ENCODE measurements at regions not wholly inside any gene's neighbourhood (a gene's known extent, or its start where the extent isn't known, plus 50 kb on each side); places are given as distances from the start of the nearest gene placed in this dataset.
"Not testable (repeated sequence)": the region's sequence is repeated elsewhere in the genome, so short reads cannot be mapped to it uniquely, and the experiment has no call there.

DNA sequence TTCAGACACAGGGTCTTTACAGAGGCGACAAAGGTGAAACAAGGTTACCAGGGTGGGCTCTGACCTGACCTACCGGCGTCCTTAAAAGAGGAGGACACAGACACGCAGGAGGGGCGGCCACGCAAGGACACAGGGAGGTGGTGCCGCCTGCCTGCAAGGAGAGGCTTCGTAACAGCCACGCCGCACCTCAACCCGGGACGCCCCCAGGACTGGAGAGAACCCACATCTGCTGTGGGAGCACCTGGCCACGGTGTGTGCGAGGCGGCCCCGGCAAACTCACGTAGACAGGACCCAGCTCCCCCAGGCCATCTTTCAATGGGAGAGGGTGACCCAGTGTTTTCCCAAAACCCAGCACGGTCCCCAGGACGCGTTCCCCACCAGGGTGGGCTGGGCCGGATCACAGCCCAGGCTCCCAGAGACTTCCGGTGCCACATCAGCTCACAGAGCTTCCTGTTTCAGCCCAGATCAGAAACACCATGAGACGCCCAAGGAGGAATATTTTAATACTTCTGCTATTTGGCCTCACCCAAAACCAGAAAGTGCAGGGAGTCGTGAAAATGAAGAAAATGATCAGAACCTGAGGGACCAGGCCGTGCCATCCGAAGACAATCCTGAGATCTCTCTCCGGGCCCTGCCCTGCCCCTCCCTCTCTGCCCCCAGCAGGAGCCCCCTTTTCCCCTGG is 5417.4 kb upstream of the TPTE start:
- DNase-seq (ENCODE audit: low spot score), result not testable (repeated sequence)

DNA sequence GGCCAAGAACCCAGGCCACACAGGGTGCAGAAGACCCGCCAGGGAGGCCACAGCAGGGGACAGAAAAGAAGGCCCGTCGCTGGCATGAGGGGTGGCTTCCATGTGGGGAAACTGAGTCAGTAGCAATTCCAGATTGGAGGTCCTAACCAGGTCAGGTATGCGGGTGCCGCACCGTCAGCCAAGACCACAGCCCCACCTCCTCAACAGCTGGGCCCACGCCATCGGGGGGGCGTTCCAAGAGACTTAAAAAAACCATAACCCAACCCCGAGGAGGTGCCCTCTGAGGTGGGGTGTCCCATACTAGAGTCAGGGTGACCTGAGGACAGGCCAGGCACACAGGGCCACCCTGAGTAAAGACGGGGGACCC is 5416.8 kb upstream of the TPTE start:
- DNase-seq (ENCODE audit: low spot score), result not testable (repeated sequence)

- not testable (repeated sequence) for DNase-seq (ENCODE audit: low spot score)
Measured at GRCh38 chr21:5105939-5106708, 5415.3 kb upstream of the TPTE start.

DNA sequence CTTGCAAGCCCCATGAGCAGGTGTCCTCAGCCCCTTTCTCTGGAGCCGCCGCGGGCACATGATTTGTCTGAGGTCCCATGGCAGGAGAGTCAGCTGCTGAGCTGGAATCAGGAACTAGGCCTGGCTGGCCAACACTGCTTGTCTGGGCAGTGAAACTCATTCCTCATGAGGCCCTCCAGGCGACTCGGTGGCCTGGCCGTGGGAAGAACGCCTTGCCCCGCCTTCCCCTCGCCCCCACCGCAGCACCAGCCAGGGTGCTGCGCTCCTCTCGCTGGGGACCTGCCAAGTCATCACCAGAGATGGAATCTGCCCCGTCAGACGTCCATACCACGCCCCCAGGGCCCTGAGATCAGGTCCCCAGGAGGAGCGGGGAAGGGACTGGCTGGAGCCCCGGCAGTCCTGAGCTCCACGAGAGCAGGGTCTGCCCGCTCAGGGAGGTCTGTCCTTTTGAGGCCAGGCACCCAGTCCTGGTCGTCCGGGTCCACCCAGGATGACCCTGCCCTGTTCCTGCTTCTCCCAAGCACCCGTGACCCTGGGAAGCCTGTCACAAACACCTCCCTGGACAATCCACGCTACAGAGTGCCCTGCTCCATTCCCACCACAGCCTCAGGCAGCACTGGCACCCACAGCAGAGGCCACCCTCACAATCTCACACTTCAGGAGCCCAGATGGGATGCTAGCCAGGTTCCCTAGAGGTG is 5414.5 kb upstream of the TPTE start:
- not testable (repeated sequence) for DNase-seq (ENCODE audit: low spot score)

GRCh38 chr21:5107637-5108036 is 5413.7 kb upstream of the TPTE start:
- not testable (repeated sequence) for DNase-seq (ENCODE audit: low spot score)

DNA sequence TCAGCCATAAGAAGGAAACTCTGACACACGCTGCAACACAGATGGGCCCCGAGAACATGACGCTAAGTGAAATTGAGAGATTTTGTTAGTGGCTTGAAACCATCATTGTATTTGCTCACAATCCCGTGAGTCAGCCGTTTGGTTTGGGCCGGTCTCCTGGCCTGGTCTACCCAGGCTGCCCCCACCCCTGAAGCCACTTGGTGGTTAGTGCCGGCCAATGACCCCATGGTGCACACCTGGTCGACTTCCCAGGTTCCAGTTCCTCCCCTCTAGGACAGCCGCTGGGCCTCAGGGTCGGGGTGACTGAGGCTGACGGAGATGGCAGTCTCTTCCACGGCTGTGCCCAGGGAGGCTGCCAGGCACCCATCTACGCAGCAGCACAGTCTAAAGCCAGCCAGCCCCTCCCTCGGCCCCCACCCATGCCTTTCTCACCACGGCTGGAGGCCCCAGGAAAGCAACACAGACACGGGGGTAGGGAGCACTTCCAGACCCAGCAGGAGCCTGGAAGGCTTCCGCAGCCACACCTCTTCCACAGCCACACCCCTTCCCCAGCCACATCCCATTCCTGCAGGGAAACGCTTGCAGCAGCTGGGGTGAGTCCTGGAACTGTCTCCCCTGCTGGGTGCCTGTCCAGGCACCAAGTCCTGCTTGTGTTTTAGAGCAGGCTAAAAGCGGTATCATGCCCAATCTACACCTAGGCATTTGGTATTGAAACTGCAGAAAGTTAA is 5413.2 kb upstream of the TPTE start:
- DNase-seq (ENCODE audit: low spot score), result not testable (repeated sequence)

DNA sequence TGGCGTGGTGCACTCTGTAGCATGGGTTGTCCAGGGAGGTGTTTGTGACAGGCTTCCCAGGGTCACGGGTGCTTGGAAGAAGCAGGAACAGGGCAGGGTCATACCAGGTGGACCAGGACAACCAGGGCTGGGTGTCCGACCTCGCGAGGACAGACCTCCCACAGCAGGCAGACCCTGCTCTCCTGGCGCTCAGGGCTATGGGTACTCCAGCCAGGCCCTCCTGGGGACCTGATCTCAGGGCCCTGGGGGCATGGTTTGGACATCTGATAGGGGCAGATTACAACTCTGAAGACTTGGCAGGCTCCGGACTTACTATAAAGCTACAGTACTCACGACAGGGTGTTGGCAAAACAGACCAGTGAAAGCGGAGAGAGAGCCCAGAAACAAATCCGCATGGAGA is 5410.2 kb upstream of the TPTE start:
- not testable (repeated sequence) for DNase-seq (ENCODE audit: low spot score)

DNA sequence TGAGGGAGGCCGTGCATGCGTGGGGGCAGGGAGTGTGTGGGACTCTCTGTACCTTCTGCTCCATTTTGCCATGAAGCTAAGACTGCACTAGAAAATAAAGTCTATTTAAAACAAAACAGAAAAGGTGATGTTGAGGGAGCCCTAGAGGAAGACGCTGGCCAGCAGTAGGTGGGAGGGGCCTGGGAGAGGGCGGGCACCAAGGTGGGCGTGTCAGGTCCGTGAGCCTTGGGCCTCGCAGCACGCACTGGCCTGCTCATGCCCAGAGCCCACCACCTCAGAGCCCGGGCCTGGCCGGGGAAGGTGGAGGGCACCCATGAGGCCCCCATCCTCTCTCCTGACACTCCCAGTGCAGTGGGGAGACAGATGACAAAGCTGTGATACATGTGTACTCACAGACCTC is 5408.3 kb upstream of the TPTE start:
- not testable (repeated sequence) for DNase-seq (ENCODE audit: low spot score)

- not testable (repeated sequence) for DNase-seq (ENCODE audit: low spot score)
Measured at GRCh38 chr21:5114468-5114867, 5406.9 kb upstream of the TPTE start.

DNA sequence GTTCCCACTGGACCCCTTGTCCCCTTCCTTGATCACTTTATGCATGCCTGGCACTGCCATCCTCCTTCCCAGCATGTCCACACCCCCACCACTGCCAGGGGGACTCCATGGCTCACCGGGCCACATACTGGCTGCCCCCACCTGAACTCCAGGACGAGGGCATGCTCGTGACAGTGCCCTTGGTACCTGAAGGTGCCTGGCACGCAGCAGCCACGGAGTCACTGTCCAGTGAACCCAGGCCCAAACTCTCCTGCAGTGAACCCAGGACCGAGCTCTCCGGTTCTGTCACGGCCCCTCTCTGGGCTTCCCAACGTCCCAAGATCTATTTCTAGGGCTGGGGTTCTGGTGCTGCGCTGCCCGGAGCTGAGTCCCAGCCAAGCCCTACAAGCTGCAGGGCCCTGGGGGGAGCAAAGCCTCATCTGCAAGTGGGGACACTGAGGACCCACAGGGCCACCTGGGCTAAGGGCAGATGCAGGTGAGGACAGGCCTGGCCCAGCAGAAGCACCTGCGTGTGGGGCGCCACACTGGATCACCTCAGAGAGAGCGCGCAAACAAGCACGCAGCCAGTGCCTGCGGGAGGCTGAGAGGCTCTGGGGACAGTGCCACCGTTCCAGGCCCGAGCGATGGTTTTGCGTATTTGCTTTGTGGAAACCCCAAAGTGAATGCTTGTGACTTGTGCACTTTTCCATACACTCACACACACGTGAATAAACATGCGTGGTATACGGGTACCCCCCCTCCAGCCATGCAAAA is 5406.3 kb upstream of the TPTE start:
- DNase-seq (ENCODE audit: low spot score), result not testable (repeated sequence)

- not testable (repeated sequence) for DNase-seq (ENCODE audit: low spot score)
Measured at GRCh38 chr21:5115646-5116343, 5405.6 kb upstream of the TPTE start.

DNA sequence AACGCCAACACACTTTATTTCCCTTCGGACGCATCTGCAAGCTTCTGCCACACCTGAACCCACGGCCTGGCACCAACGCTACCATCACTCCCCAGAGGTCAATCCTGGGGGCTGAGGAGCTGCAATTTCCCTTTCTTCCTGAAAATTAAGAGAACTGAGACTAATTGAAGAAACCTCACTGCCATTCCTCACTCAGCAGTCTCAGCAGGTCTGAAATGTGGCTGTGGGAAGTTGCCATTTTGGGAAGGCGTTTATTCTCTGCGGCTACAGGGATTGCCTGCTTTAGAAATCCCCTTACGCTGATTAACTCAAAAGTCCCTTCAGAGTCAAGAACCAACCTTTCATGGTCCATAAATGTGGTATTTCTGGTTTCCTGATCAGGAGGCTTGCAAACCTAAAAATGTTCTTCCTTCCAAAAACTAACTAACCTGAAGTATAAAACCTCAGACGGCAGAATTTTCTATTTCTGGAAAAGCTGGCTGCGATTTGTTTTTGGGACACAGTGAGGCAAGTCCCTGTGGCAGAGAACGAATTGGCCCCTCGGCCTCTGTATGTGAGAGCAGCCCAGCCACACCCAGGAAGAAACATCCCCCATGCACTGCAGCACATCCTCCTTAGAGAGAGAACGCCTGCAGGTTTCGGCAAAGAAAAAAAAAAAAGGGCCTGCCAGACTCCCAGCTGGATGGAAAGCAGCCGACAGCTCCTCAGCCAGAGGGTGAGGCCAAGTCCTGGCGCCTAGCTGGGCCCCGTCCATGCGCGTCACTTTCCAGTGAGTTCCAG is 5404.8 kb upstream of the TPTE start:
- not testable (repeated sequence) for DNase-seq (ENCODE audit: low spot score)

- DNase-seq (ENCODE audit: low spot score), result not testable (repeated sequence)
Measured at GRCh38 chr21:5117135-5117534, 5404.2 kb upstream of the TPTE start.

- DNase-seq (ENCODE audit: low spot score), result not testable (repeated sequence)
Measured at GRCh38 chr21:5117666-5118295, 5403.6 kb upstream of the TPTE start.

DNA sequence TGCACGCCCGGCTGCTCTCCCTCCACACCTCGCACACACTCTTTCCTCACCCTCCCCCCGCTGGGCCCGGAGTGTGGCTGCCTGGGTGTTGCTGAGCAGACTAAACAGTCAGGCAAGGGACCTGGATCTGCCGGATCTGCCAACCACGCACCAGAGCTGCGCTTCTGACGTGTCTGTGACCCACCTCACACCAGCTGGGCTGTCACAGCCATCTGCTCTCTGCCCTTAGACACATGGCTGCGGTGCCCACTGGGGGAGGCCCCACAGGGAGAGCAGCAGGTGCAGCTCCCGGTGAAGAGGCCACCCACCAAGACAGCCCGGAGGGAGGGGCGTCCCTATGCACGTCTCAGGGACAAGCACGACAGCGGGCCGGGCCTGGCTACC is 5403.1 kb upstream of the TPTE start:
- DNase-seq (ENCODE audit: low spot score), result not testable (repeated sequence)

DNA sequence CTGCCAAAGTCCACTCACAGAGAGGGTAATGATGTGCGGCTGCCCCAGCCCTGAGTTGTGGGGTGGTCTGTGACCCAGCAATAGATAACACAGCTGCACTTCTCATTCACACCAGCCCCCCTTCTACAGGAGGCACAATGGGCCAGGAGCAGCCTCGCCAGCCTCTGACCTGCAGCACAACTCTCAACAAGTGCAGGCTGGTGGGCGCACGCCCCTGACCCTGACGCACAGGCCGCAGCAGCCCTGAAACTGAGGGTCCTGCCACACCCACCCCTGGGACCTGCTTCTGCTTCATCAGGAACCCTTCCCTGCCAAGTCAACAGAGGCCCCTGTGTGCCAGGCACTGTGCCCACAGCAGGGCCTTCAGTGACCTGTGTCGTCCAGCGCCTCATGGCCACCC is 5402.2 kb upstream of the TPTE start:
- not testable (repeated sequence) for DNase-seq (ENCODE audit: low spot score)

DNA sequence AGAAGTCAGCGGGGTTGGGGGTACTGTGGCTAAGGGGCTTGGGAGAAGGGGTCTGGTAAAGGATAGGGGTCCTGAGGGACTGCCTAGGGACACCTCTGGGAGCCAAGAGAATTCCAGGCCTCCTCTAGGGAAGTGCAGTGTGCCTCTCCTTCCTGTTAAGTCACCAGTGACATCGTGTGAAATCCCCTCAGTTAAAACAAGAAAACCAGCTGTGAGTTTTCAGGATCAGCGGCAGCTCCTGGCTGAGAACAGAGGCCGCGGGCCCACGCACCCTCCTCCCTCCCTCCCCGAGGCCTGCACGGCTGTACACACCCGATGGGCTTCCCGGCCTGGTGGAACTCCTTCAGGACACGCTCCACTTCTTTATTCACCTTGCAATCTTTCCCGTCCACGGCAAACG is 5400.0 kb upstream of the TPTE start:
- not testable (repeated sequence) for DNase-seq (ENCODE audit: low spot score)

DNA sequence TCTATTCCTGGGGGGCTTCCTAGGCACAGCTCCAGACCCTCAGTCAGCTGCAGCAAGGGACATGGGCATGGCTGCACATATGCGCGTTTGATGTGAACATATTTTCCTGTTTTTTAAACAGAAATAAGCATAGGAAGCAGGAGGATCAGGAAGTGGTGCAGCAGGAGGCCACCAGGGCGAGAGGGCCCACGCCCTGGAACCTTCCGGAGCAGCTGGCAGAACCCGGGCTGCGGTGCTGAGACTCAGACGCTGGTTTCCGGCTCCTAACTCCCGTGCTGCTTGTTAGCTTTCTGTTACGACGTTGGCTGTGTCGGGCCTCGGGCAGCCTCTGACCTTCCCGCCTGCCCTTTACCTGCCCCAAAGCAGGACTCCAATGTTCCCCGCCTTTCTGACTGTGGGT is 5399.5 kb upstream of the TPTE start:
- DNase-seq (ENCODE audit: low spot score), result not testable (repeated sequence)

GRCh38 chr21:5123655-5124054 is 5397.7 kb upstream of the TPTE start:
- DNase-seq (ENCODE audit: low spot score), result not testable (repeated sequence)
